ENCODE measurements at regions not wholly inside any gene's neighbourhood (a gene's known extent, or its start where the extent isn't known, plus 50 kb on each side); places are given as distances from the start of the nearest gene placed in this dataset.

DNA sequence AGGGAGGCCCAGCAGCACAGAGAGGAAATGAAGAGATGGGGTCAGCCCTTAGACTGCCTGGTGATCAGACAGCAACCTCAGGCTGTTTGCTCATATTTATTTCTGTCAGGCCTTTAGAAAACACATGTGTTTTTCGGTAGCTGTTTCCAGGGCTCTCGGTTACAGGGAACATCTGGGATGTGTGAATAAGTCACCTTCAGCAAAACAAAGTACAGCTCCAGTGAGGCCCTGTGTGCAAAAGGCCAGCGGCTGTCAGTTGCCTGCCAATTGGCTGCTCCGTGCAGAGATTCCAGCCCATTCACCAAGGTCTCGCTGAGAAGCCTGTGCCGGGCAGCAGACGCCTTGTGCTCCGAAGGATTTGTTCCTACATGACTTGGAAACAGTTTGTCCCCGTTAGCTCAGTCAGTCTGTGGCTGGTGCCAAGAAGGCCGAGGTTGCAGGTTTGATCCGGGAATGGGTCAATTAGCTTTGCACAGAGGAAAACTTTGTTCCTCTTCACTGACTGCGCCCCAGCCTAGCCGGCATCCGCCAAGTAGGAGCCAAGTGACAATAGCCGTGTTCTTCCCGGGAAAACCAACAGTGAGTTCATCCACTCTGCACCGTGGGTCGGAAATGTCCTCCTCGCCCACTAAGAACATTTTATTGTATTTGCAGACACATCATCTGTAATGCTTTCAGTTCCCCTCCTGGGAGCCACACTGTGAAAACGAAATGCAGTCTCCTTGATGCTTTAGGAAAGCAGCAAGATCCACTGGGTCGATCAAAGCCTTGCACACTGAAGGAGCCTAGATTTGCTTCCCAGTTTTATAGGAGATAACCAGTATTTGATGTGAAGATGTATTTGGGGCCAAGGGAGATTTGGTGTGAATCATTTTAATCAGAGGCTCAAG is 315.4 kb upstream of the CDYL start:
- Histone ChIP-seq H3K36me3 (no peaks in the 10 kb centered on the region), H3K27me3 (no peaks in the 10 kb centered on the region), H3K9me3 (peaks cover 0 to 8% (median 0%) of the 10 kb centered on the region in 4 donors), H3K4me3 (no peak overlapping the region), H3K4me1 (peaks cover 6 to 19% (median 12%) of the 10 kb centered on the region in 4 donors), H3K27ac (peak overlapping the region in 4 of 5 donors; percentile 28 to 74 (median 58))
- DNase-seq = peak; percentile 29 to 68
- 50 to 65% (median 63%) methylated on average over 17 to 21 of the region's 21 CpGs for WGBS, 5 donors
- intact Hi-C loops (cut with DNase I; ENCODE audit: low total_unique reads) = no loop called here
- TF ChIP-seq POLR2AphosphoS5 (IDR thresholded peaks at IDR 0.05) (peak; percentile 67 to 84 (median 70)), POLR2A (IDR thresholded peaks at IDR 0.05) (no peak), EP300 (IDR thresholded peaks at IDR 0.05) (peak; percentile 97)
- TF ChIP-seq, protein P1, sequence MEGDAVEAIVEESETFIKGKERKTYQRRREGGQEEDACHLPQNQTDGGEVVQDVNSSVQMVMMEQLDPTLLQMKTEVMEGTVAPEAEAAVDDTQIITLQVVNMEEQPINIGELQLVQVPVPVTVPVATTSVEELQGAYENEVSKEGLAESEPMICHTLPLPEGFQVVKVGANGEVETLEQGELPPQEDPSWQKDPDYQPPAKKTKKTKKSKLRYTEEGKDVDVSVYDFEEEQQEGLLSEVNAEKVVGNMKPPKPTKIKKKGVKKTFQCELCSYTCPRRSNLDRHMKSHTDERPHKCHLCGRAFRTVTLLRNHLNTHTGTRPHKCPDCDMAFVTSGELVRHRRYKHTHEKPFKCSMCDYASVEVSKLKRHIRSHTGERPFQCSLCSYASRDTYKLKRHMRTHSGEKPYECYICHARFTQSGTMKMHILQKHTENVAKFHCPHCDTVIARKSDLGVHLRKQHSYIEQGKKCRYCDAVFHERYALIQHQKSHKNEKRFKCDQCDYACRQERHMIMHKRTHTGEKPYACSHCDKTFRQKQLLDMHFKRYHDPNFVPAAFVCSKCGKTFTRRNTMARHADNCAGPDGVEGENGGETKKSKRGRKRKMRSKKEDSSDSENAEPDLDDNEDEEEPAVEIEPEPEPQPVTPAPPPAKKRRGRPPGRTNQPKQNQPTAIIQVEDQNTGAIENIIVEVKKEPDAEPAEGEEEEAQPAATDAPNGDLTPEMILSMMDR (IDR thresholded peaks at IDR 0.05) = no peak

DNA sequence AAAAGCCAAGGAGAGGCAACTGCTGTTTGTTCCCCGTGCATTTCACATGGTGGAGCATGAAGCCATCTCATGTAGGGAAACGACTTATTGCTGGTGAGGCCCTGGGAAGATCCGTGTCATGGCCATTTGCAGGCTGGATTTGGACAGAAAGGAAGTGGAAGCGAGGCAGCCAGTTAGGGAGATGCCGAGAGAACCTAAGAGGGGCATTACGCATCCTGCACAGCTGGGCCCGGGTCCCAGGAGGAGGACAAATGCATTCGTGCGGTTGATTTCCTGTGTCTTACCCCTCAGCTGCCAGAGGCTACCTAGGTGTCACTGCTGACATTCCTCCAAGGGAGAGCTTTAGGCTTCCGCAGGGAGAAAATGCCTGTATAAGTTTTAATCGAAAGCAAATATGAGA is 316.2 kb upstream of the CDYL start:
- Histone ChIP-seq H3K27ac (peak overlapping the region in 4 of 5 donors; percentile 28 to 74 (median 58)), H3K4me3 (no peak overlapping the region), H3K27me3 (no peaks in the 10 kb centered on the region), H3K4me1 (peaks cover 6 to 19% (median 11%) of the 10 kb centered on the region in 4 donors), H3K36me3 (no peaks in the 10 kb centered on the region), H3K9me3 (peaks cover 0 to 9% (median 0%) of the 10 kb centered on the region in 4 donors)
- WGBS, 5 donors = 83 to 90% (median 89%) methylated on average over 10 to 11 of the region's 11 CpGs
- no peak for TF ChIP-seq POLR2A (IDR thresholded peaks at IDR 0.05)
- no peak for TF ChIP-seq EP300 (IDR thresholded peaks at IDR 0.05)
- TF ChIP-seq POLR2AphosphoS5 (IDR thresholded peaks at IDR 0.05) = no peak
- TF ChIP-seq, protein P1 (IDR thresholded peaks at IDR 0.05) = no peak
- no peak for DNase-seq
- intact Hi-C loops (cut with DNase I; ENCODE audit: low total_unique reads) = no loop called here

DNA sequence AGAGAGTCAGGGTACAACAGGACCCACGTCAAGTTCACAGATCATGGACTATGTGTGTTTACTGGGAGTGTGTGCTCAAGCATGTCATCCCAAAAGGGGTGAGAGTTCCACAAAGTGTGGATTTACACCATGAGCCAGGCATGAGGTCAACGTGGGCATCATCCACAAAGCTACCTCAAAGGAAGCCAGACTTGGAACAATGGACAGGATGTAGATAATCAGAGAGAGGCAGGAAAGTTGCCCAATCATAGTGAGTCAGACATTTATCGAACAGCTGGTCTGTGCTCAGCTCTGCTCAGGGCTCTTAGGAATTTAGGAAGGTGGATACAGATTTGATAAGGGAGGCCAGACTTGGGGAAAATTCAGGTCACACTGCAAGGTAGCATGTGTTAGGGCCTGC is 317.2 kb upstream of the CDYL start:
- Histone ChIP-seq H3K4me1 (peaks cover 6 to 19% (median 11%) of the 10 kb centered on the region in 4 donors), H3K27ac (peak overlapping the region in 2 of 5 donors; percentile 49 to 66), H3K27me3 (no peaks in the 10 kb centered on the region), H3K36me3 (no peaks in the 10 kb centered on the region), H3K4me3 (no peak overlapping the region), H3K9me3 (peaks cover 0 to 9% (median 0%) of the 10 kb centered on the region in 4 donors)
- intact Hi-C loops (cut with DNase I; ENCODE audit: low total_unique reads) = no loop called here
- TF ChIP-seq POLR2AphosphoS5 (IDR thresholded peaks at IDR 0.05) (peak in 2 of 3 donors; percentile 25 to 59), EP300 (IDR thresholded peaks at IDR 0.05) (no peak), POLR2A (IDR thresholded peaks at IDR 0.05) (no peak)
- TF ChIP-seq, protein P1 (IDR thresholded peaks at IDR 0.05) = no peak
- DNase-seq = peak in 1 of 2 donors; percentile 49
- 29 to 55% (median 46%) methylated on average over 3 of the region's 3 CpGs for WGBS, 5 donors

DNA sequence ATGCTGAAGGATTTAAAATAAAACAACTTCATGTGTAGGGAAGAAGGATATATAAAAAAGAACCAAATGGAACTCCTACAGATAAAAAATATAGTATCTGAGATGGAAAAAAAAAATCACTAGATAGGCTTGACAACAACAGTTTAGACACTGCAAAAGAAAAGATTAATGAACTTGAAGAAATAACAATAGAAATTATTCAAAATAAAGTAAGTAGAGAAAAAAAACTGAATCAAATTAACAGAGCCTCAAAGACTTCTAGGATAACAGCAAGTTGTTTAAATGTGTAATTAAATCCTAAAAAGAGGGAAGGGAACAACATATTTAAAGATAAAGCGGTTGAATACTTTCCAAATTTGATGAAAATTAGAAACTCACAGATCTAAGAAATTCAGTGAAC is 316.3 kb upstream of the ECI2 start:
- H3K27me3 ChIP-seq = no peaks in the 10 kb centered on the region
- TF ChIP-seq, protein P1 (IDR thresholded peaks at IDR 0.05) = no peak
- TF ChIP-seq EP300 (IDR thresholded peaks at IDR 0.05) (no peak), POLR2A (IDR thresholded peaks at IDR 0.05) (no peak), POLR2AphosphoS5 (IDR thresholded peaks at IDR 0.05) (no peak)
- DNase-seq = no peak
- H3K9me3 ChIP-seq = peaks cover 0 to 9% (median 4%) of the 10 kb centered on the region in 4 donors
- H3K4me1 ChIP-seq = no peaks in the 10 kb centered on the region
- no peak overlapping the region for H3K4me3 ChIP-seq
- intact Hi-C loops (cut with DNase I; ENCODE audit: low total_unique reads) = no loop called here
- WGBS, 5 donors = 68 to 91% (median 89%) methylated on average over 1 of the region's 1 CpG
- H3K36me3 ChIP-seq = no peaks in the 10 kb centered on the region
- no peak overlapping the region for H3K27ac ChIP-seq

All from stomach (tissue), 8 donors.